ENCODE measurements at regions not wholly inside any gene's neighbourhood (a gene's known extent, or its start where the extent isn't known, plus 50 kb on each side); places are given as distances from the start of the nearest gene placed in this dataset.
"Not testable (repeated sequence)": the region's sequence is repeated elsewhere in the genome, so short reads cannot be mapped to it uniquely, and the experiment has no call there.

GRCh38 chr14:105738638-105739037 lies 212.3 kb downstream of the TMEM121 start:
- intact Hi-C loops (cut with DNase I; ENCODE audit: low total_unique reads), result no loop called here
- H3K36me3 ChIP-seq, result no peaks in the 10 kb centered on the region
- no peaks in the 10 kb centered on the region for H3K9me3 ChIP-seq
- H3K4me1 ChIP-seq, result no peaks in the 10 kb centered on the region
- H3K4me3 ChIP-seq, result no peak overlapping the region
- no peaks in the 10 kb centered on the region for H3K27me3 ChIP-seq
- TF ChIP-seq POLR2A (IDR thresholded peaks at IDR 0.05) (no peak), CTCF (IDR thresholded peaks at IDR 0.05) (no peak)
- H3K27ac ChIP-seq, result no peak overlapping the region
- no peak for DNase-seq

- H3K27me3 ChIP-seq, result no peaks in the 10 kb centered on the region
- no peak for DNase-seq
- no peaks in the 10 kb centered on the region for H3K36me3 ChIP-seq
- intact Hi-C loops (cut with DNase I; ENCODE audit: low total_unique reads), result no loop called here
- no peak for TF ChIP-seq POLR2A (IDR thresholded peaks at IDR 0.05)
- TF ChIP-seq CTCF (IDR thresholded peaks at IDR 0.05), result no peak
- no peak overlapping the region for H3K27ac ChIP-seq
- no peak overlapping the region for H3K4me3 ChIP-seq
- H3K9me3 ChIP-seq, result no peaks in the 10 kb centered on the region
- H3K4me1 ChIP-seq, result no peaks in the 10 kb centered on the region
Observed at GRCh38 chr14:105739331-105740102, 213.1 kb downstream of the TMEM121 start.

- DNase-seq; H3K27ac ChIP-seq; H3K36me3 ChIP-seq; H3K4me3 ChIP-seq; intact Hi-C loops (cut with DNase I; ENCODE audit: low total_unique reads); H3K9me3 ChIP-seq; H3K27me3 ChIP-seq; H3K4me1 ChIP-seq: not testable (repeated sequence)
Observed at GRCh38 chr14:105740272-105740671, 213.9 kb downstream of the TMEM121 start.

- H3K9me3 ChIP-seq; H3K4me1 ChIP-seq; H3K27me3 ChIP-seq; intact Hi-C loops (cut with DNase I; ENCODE audit: low total_unique reads); DNase-seq; H3K4me3 ChIP-seq; H3K27ac ChIP-seq; H3K36me3 ChIP-seq: not testable (repeated sequence)
Observed at GRCh38 chr14:105740961-105741360, 214.6 kb downstream of the TMEM121 start.

GRCh38 chr14:105741707-105742530 lies 215.5 kb downstream of the TMEM121 start:
- H3K4me3 ChIP-seq; H3K4me1 ChIP-seq; H3K36me3 ChIP-seq; H3K27ac ChIP-seq; intact Hi-C loops (cut with DNase I; ENCODE audit: low total_unique reads); H3K27me3 ChIP-seq; DNase-seq; H3K9me3 ChIP-seq: not testable (repeated sequence)

- no peak for TF ChIP-seq CTCF (IDR thresholded peaks at IDR 0.05)
- TF ChIP-seq POLR2A (IDR thresholded peaks at IDR 0.05), result no peak
- Histone ChIP-seq H3K9me3 (no peaks in the 10 kb centered on the region), H3K4me1 (no peaks in the 10 kb centered on the region), H3K27ac (no peak overlapping the region), H3K36me3 (no peaks in the 10 kb centered on the region), H3K27me3 (no peaks in the 10 kb centered on the region), H3K4me3 (no peak overlapping the region)
- no peak for DNase-seq
- intact Hi-C loops (cut with DNase I; ENCODE audit: low total_unique reads), result no loop called here
Observed at GRCh38 chr14:105742531-105742848, 216.1 kb downstream of the TMEM121 start.

GRCh38 chr14:105742904-105743701 lies 216.7 kb downstream of the TMEM121 start:
- H3K4me1 ChIP-seq; H3K4me3 ChIP-seq; intact Hi-C loops (cut with DNase I; ENCODE audit: low total_unique reads); H3K36me3 ChIP-seq; H3K9me3 ChIP-seq; DNase-seq; H3K27me3 ChIP-seq; H3K27ac ChIP-seq: not testable (repeated sequence)

- H3K36me3 ChIP-seq; H3K27me3 ChIP-seq; H3K4me3 ChIP-seq; intact Hi-C loops (cut with DNase I; ENCODE audit: low total_unique reads); H3K9me3 ChIP-seq; H3K27ac ChIP-seq; H3K4me1 ChIP-seq; DNase-seq: not testable (repeated sequence)
Observed at GRCh38 chr14:105744213-105744787, 217.9 kb downstream of the TMEM121 start.
